PC-3 (cell line): ENCODE measurements at regions not wholly inside any gene's neighbourhood (a gene's known extent, or its start where the extent isn't known, plus 50 kb on each side); places are given as distances from the start of the nearest gene placed in this dataset.

Experiments
- CTCF ChIP-seq: fragments of 300-600 bp; sonication (generic); conservative IDR thresholded peaks from 2 replicates; pipeline ENCODE4 v1.5.1; 2017; ENCODE audit warnings: antibody characterized with exemption, low read depth, mild to moderate bottlenecking, low read length
- EZH2 ChIP-seq: fragments of 300-600 bp; sonication (generic); IDR thresholded peaks from one replicate; pipeline ENCODE4 v1.6.1; 2017; ENCODE audit warnings: antibody characterized with exemption, mild to moderate bottlenecking, low read length; ENCODE audit not compliant: unreplicated experiment

GRCh38 chr5:98206566-98206965 lies 566.9 kb upstream of the RGMB start:
- TF ChIP-seq CTCF (no peak), EZH2 (no peak)
